GM23248 (cell line): ENCODE measurements at regions not wholly inside any gene's neighbourhood (a gene's known extent, or its start where the extent isn't known, plus 50 kb on each side); places are given as distances from the start of the nearest gene placed in this dataset.
"Not testable (repeated sequence)": the region's sequence is repeated elsewhere in the genome, so short reads cannot be mapped to it uniquely, and the experiment has no call there.

Source experiments
- DNase-seq: peaks from one replicate; pipeline ENCODE4 v3.0.0-alpha.2; 2015
- H2AFZ ChIP-seq: fragments of 200-600 bp; sonication (generic); 2 replicates; pipeline ENCODE4 v1.6.1; 2016; ENCODE audit warnings: antibody characterized with exemption
- H3F3A ChIP-seq: fragments of 200-600 bp; sonication (generic); 2 replicates; pipeline ENCODE4 v1.6.1; 2016; ENCODE audit warnings: mild to moderate bottlenecking, antibody characterized with exemption, mixed run types; ENCODE audit not compliant: insufficient read depth
- H3K27ac ChIP-seq: fragments of 200-600 bp; sonication (generic); 2 replicates; pipeline ENCODE4 v1.5.1; 2016; ENCODE audit warnings: mild to moderate bottlenecking
- H3K27me3 ChIP-seq: fragments of 200-600 bp; sonication (generic); replicated peaks from 2 replicates; pipeline ENCODE4 v1.6.1; 2016; ENCODE audit warnings: mild to moderate bottlenecking; ENCODE audit not compliant: insufficient read depth
- H3K36me3 ChIP-seq: fragments of 200-600 bp; sonication (generic); 2 replicates; pipeline ENCODE4 v1.6.1; 2016; ENCODE audit warnings: low read depth, mild to moderate bottlenecking
- H3K4me1 ChIP-seq: fragments of 200-600 bp; sonication (generic); 2 replicates; pipeline ENCODE4 v1.6.1; 2016; ENCODE audit warnings: mild to moderate bottlenecking; ENCODE audit not compliant: insufficient read depth
- H3K4me2 ChIP-seq: fragments of 200-600 bp; sonication (generic); one replicate; pipeline ENCODE4 v1.6.1; 2016; ENCODE audit warnings: mild to moderate bottlenecking; ENCODE audit not compliant: unreplicated experiment
- H3K4me3 ChIP-seq: fragments of 200-600 bp; sonication (generic); 2 replicates; pipeline ENCODE4 v1.5.1; 2016; ENCODE audit warnings: mild to moderate bottlenecking
- H3K79me2 ChIP-seq: fragments of 200-600 bp; sonication (generic); 2 replicates; pipeline ENCODE4 v1.6.1; 2016; ENCODE audit warnings: mild to moderate bottlenecking; ENCODE audit not compliant: insufficient read depth
- H3K9ac ChIP-seq: fragments of 200-600 bp; sonication (generic); 2 replicates; pipeline ENCODE4 v1.6.1; 2016; ENCODE audit warnings: mild to moderate bottlenecking
- H3K9me2 ChIP-seq: fragments of 200-600 bp; sonication (generic); 2 replicates; pipeline ENCODE4 v1.6.1; 2016; ENCODE audit warnings: mixed run types, mild to moderate bottlenecking, moderate library complexity; ENCODE audit not compliant: insufficient read depth
- H3K9me3 ChIP-seq: fragments of 200-600 bp; sonication (generic); one replicate; pipeline ENCODE4 v1.6.1; 2017; ENCODE audit warnings: low read depth
- H4K20me1 ChIP-seq: fragments of 200-600 bp; sonication (generic); 2 replicates; pipeline ENCODE4 v1.6.0; 2016; ENCODE audit not compliant: insufficient read depth
- EZH2 ChIP-seq: fragments of 200-600 bp; sonication (generic); IDR thresholded peaks from 2 replicates; pipeline ENCODE4 v1.6.1; 2018; ENCODE audit warnings: antibody characterized with exemption, mild to moderate bottlenecking; ENCODE audit not compliant: insufficient read depth, poor library complexity, severe bottlenecking
- EZH2phosphoT487 ChIP-seq: fragments of 200-600 bp; sonication (generic); IDR thresholded peaks from 2 replicates; pipeline ENCODE4 v1.6.1; 2018; ENCODE audit warnings: antibody characterized with exemption, moderate library complexity, mild to moderate bottlenecking, low read depth; ENCODE audit not compliant: insufficient read depth
- WGBS, 2 experiments: methylation state at CpG; one replicate each; pipeline ENCODE4 v1.1.6; 2015 to 2017; ENCODE audit warnings: low lambda C conversion rate in 2 of 2, low coverage in 1 of 2; ENCODE audit errors: missing lambda C conversion rate in 2 of 2; 5-methylcytosine and 5-hydroxymethylcytosine counted together
- in situ Hi-C: fragments of 300-500 bp; cut with MboI; formaldehyde crosslinking; loops from 2 replicates; pipeline ENCODE4 v1.15.0; 2020

GRCh38 chr1:88514544-88515060 is 169.5 kb upstream of the PKN2 start:
- Histone ChIP-seq H3F3A (no peaks in the 10 kb centered on the region), H3K27me3 (no peaks in the 10 kb centered on the region), H4K20me1 (no peaks in the 10 kb centered on the region), H3K27ac (no peak overlapping the region), H2AFZ (no peak overlapping the region), H3K9me2 (0 out of 2 replicates have a peak, but pooled peaks cover 4% of the 10 kb centered on the region), H3K9me3 (no peaks in the 10 kb centered on the region), H3K4me3 (no peak overlapping the region), H3K79me2 (no peaks in the 10 kb centered on the region), H3K4me1 (0 out of 2 replicates have a peak, but pooled peaks cover 3% of the 10 kb centered on the region), H3K9ac (no peak overlapping the region), H3K4me2 (no peak overlapping the region), H3K36me3 (no peaks in the 10 kb centered on the region)
- in situ Hi-C loops: no loop called here
- no peak for DNase-seq
- WGBS, 2 experiments: 8 to 18% methylated on average over 1 of the region's 1 CpG
- TF ChIP-seq EZH2 (no peak), EZH2phosphoT487 (no peak)

GRCh38 chr1:88517499-88517898 is 166.6 kb upstream of the PKN2 start:
- H3K4me2 ChIP-seq, H2AFZ ChIP-seq, H3K36me3 ChIP-seq, H3F3A ChIP-seq, H3K4me1 ChIP-seq, H3K27me3 ChIP-seq, in situ Hi-C loops, H3K9me3 ChIP-seq, DNase-seq, H3K79me2 ChIP-seq, H3K9me2 ChIP-seq, H4K20me1 ChIP-seq, H3K4me3 ChIP-seq, H3K9ac ChIP-seq, H3K27ac ChIP-seq: not testable (repeated sequence)
- WGBS, 2 experiments: 73 to 78% methylated on average over 1 of the region's 1 CpG

DNA sequence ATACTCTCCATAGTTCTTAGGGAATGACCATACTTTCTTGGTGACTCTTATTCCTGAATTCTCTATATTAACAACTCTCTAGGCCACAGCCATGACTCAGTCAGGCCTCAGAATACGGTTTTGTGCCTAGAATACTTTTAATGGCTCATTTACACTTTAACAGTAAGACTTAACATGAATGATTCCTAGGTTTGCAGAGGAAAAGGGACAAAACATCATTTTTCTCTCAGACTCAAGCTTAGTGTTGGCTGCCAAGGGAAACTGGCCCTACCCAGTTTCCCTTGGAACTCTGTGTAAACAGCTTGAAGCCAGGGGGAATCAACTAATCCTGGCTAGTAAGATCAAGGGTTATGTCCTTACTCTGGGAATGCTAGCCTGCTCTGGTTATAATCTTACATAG is 164.9 kb upstream of the PKN2 start:
- H2AFZ ChIP-seq: no peak overlapping the region
- H3K9ac ChIP-seq: no peak overlapping the region
- H3K9me3 ChIP-seq: no peaks in the 10 kb centered on the region
- H3K4me3 ChIP-seq: no peak overlapping the region
- no peaks in the 10 kb centered on the region for H3K36me3 ChIP-seq
- H3K9me2 ChIP-seq: no peaks in the 10 kb centered on the region
- H3K4me2 ChIP-seq: no peak overlapping the region
- DNase-seq: peak; percentile 59
- no peaks in the 10 kb centered on the region for H3F3A ChIP-seq
- no peak overlapping the region for H3K27ac ChIP-seq
- TF ChIP-seq EZH2phosphoT487 (no peak), EZH2 (no peak)
- 0% methylated on average over 1 of the region's 1 CpG for WGBS, 2 experiments
- no peaks in the 10 kb centered on the region for H4K20me1 ChIP-seq
- no peaks in the 10 kb centered on the region for H3K79me2 ChIP-seq
- H3K4me1 ChIP-seq: 0 out of 2 replicates have a peak, but pooled peaks cover 3% of the 10 kb centered on the region
- H3K27me3 ChIP-seq: no peaks in the 10 kb centered on the region
- in situ Hi-C loops: no loop called here

GRCh38 chr1:88523854-88524528 is 160.1 kb upstream of the PKN2 start:
- no peaks in the 10 kb centered on the region for H3K79me2 ChIP-seq
- no peak for TF ChIP-seq EZH2phosphoT487
- TF ChIP-seq EZH2: no peak
- 0 out of 2 replicates have a peak, but pooled peaks cover 3% of the 10 kb centered on the region for H3K4me1 ChIP-seq
- H3K4me3 ChIP-seq: no peak overlapping the region
- no peaks in the 10 kb centered on the region for H3F3A ChIP-seq
- H3K9ac ChIP-seq: no peak overlapping the region
- in situ Hi-C loops: no loop called here
- H3K9me2 ChIP-seq: no peaks in the 10 kb centered on the region; the same call in 1 of the 2 replicates
- H3K4me2 ChIP-seq: no peak overlapping the region
- no peaks in the 10 kb centered on the region for H3K36me3 ChIP-seq
- no peaks in the 10 kb centered on the region for H3K27me3 ChIP-seq
- no peak for DNase-seq
- no peak overlapping the region for H3K27ac ChIP-seq
- no peak overlapping the region for H2AFZ ChIP-seq
- H3K9me3 ChIP-seq: no peaks in the 10 kb centered on the region
- WGBS, 2 experiments: 59 to 60% methylated on average over 4 of the region's 4 CpGs
- no peaks in the 10 kb centered on the region for H4K20me1 ChIP-seq

GRCh38 chr1:88526456-88526855 is 157.6 kb upstream of the PKN2 start:
- Histone ChIP-seq H3K9ac (no peak overlapping the region), H2AFZ (no peak overlapping the region), H3K9me3 (no peaks in the 10 kb centered on the region), H3K9me2 (no peaks in the 10 kb centered on the region; the same call in 1 of the 2 replicates), H4K20me1 (no peaks in the 10 kb centered on the region), H3K4me3 (no peak overlapping the region), H3K27ac (no peak overlapping the region), H3K79me2 (no peaks in the 10 kb centered on the region), H3K4me1 (no peaks in the 10 kb centered on the region), H3K27me3 (no peaks in the 10 kb centered on the region), H3K36me3 (no peaks in the 10 kb centered on the region), H3F3A (no peaks in the 10 kb centered on the region), H3K4me2 (no peak overlapping the region)
- WGBS, 2 experiments: 62 to 69% methylated on average over 3 of the region's 3 CpGs
- in situ Hi-C loops: no loop called here
- TF ChIP-seq EZH2: no peak
- no peak for TF ChIP-seq EZH2phosphoT487
- DNase-seq: no peak
